Neural progenitor cell (in vitro differentiated cells): ENCODE measurements at regions not wholly inside any gene's neighbourhood (a gene's known extent, or its start where the extent isn't known, plus 50 kb on each side); places are given as distances from the start of the nearest gene placed in this dataset.

Source experiments
- DNase-seq: peaks from one replicate; pipeline ENCODE4 v3.0.0-alpha.2; 2016; ENCODE audit warnings: low spot score
- H2AFZ ChIP-seq: fragments of 200-600 bp; sonication (generic); replicated peaks from 2 replicates; pipeline ENCODE4 v1.6.1; 2016; ENCODE audit warnings: antibody characterized with exemption
- H3F3A ChIP-seq: fragments of 200-600 bp; sonication (generic); 2 replicates; pipeline ENCODE4 v1.6.1; 2016; ENCODE audit warnings: antibody characterized with exemption, low read depth
- H3K27ac ChIP-seq: fragments of 200-600 bp; sonication (generic); 2 replicates; pipeline ENCODE4 v1.5.1; 2016; ENCODE audit warnings: mild to moderate bottlenecking
- H3K27me3 ChIP-seq: fragments of 200-600 bp; sonication (generic); 2 replicates; pipeline ENCODE4 v1.6.1; 2016; ENCODE audit warnings: mild to moderate bottlenecking, moderate library complexity
- H3K36me3 ChIP-seq: fragments of 200-600 bp; sonication (generic); 2 replicates; pipeline ENCODE4 v1.5.1; 2016
- H3K4me1 ChIP-seq: fragments of 200-600 bp; sonication (generic); 2 replicates; pipeline ENCODE4 v1.6.1; 2016; ENCODE audit warnings: mixed run types
- H3K4me2 ChIP-seq: fragments of 200-600 bp; sonication (generic); 2 replicates; pipeline ENCODE4 v1.6.1; 2016
- H3K4me3 ChIP-seq: fragments of 200-600 bp; sonication (generic); 2 replicates; pipeline ENCODE4 v1.5.1; 2016
- H3K79me2 ChIP-seq: fragments of 200-600 bp; sonication (generic); 2 replicates; pipeline ENCODE4 v1.6.1; 2016; ENCODE audit warnings: low read depth
- H3K9ac ChIP-seq: fragments of 200-600 bp; sonication (generic); 2 replicates; pipeline ENCODE4 v1.6.1; 2016
- H3K9me3 ChIP-seq: fragments of 200-600 bp; sonication (generic); 2 replicates; pipeline ENCODE4 v1.5.1; 2016; ENCODE audit warnings: low read depth
- H4K20me1 ChIP-seq: fragments of 200-600 bp; sonication (generic); 2 replicates; pipeline ENCODE4 v1.6.1; 2016; ENCODE audit warnings: low read depth
- H3K27ac Mint-ChIP-seq: 3 replicates; pipeline ENCODE4 v1.8.0; 2021; ENCODE audit warnings: mixed read lengths
- H3K27me3 Mint-ChIP-seq: 2 replicates; pipeline ENCODE4 v1.8.0; 2022; ENCODE audit warnings: low read depth, mild to moderate bottlenecking, inconsistent platforms, moderate library complexity, mixed read lengths; ENCODE audit not compliant: insufficient read depth
- H3K36me3 Mint-ChIP-seq: 3 replicates; pipeline ENCODE4 v1.8.0; 2021; ENCODE audit warnings: mixed read lengths
- H3K4me1 Mint-ChIP-seq: 3 replicates; pipeline ENCODE4 v1.8.0; 2021; ENCODE audit warnings: mixed read lengths
- H3K4me3 Mint-ChIP-seq: 3 replicates; pipeline ENCODE4 v1.8.0; 2021; ENCODE audit warnings: mild to moderate bottlenecking, moderate library complexity, mixed read lengths
- H3K9me3 Mint-ChIP-seq: 3 replicates; pipeline ENCODE4 v1.8.0; 2020; ENCODE audit warnings: mixed read lengths
- CTCF ChIP-seq: fragments of 200-600 bp; sonication (generic); IDR thresholded peaks from 2 replicates; pipeline ENCODE4 v1.5.1; 2017; ENCODE audit warnings: antibody characterized with exemption, mild to moderate bottlenecking
- EZH2 ChIP-seq: fragments of 200-600 bp; sonication (generic); IDR thresholded peaks from 2 replicates; pipeline ENCODE4 v1.6.1; 2017; ENCODE audit warnings: antibody characterized with exemption, mild to moderate bottlenecking, moderate library complexity
- EZH2phosphoT487 ChIP-seq: fragments of 200-600 bp; sonication (generic); IDR thresholded peaks from 2 replicates; pipeline ENCODE4 v1.6.1; 2017; ENCODE audit warnings: antibody characterized with exemption

- H3K4me1 Mint-ChIP-seq = no peaks in the 10 kb centered on the region
- H2AFZ ChIP-seq = no peak overlapping the region
- H4K20me1 ChIP-seq = no peaks in the 10 kb centered on the region
- TF ChIP-seq EZH2 = no peak
- peak; percentile 37 for TF ChIP-seq CTCF
- H3K36me3 ChIP-seq = no peaks in the 10 kb centered on the region
- H3K9ac ChIP-seq = no peak overlapping the region
- H3K9me3 ChIP-seq = no peaks in the 10 kb centered on the region
- H3K79me2 ChIP-seq = no peaks in the 10 kb centered on the region
- no peaks in the 10 kb centered on the region for H3F3A ChIP-seq
- no peaks in the 10 kb centered on the region for H3K36me3 Mint-ChIP-seq
- no peaks in the 10 kb centered on the region for H3K4me1 ChIP-seq
- no peak overlapping the region for H3K27ac ChIP-seq
- H3K4me3 ChIP-seq = no peak overlapping the region
- H3K9me3 Mint-ChIP-seq = peaks cover 3% of the 10 kb centered on the region
- no peak overlapping the region for H3K4me3 Mint-ChIP-seq
- H3K27me3 ChIP-seq = no peaks in the 10 kb centered on the region
- H3K27ac Mint-ChIP-seq = no peak overlapping the region
- H3K4me2 ChIP-seq = no peak overlapping the region
- no peaks in the 10 kb centered on the region for H3K27me3 Mint-ChIP-seq
- DNase-seq = peak; percentile 23
These were observed 150.5 kb upstream of the UBE2E2 start for GRCh38 chr3:23052620-23053019.

- Histone ChIP-seq H4K20me1 (no peaks in the 10 kb centered on the region), H3F3A (no peaks in the 10 kb centered on the region), H3K9me3 (no peaks in the 10 kb centered on the region), H3K27ac (no peak overlapping the region), H3K9ac (no peak overlapping the region), H2AFZ (no peak overlapping the region), H3K79me2 (no peaks in the 10 kb centered on the region), H3K27me3 (no peaks in the 10 kb centered on the region), H3K4me3 (no peak overlapping the region), H3K36me3 (no peaks in the 10 kb centered on the region), H3K4me1 (no peaks in the 10 kb centered on the region), H3K4me2 (no peak overlapping the region)
- no peaks in the 10 kb centered on the region for H3K27me3 Mint-ChIP-seq
- no peaks in the 10 kb centered on the region for H3K36me3 Mint-ChIP-seq
- no peak overlapping the region for H3K27ac Mint-ChIP-seq
- TF ChIP-seq CTCF (no peak), EZH2 (no peak), EZH2phosphoT487 (no peak)
- no peaks in the 10 kb centered on the region for H3K4me1 Mint-ChIP-seq
- no peak for DNase-seq
- peaks cover 7% of the 10 kb centered on the region for H3K9me3 Mint-ChIP-seq
- no peak overlapping the region for H3K4me3 Mint-ChIP-seq
These were observed 147.3 kb upstream of the UBE2E2 start for GRCh38 chr3:23055733-23056376.

GRCh38 chr3:23062582-23062981 lies 140.5 kb upstream of the UBE2E2 start:
- H3K9me3 Mint-ChIP-seq = peaks cover 12% of the 10 kb centered on the region
- peaks cover 7% of the 10 kb centered on the region for H3K4me1 ChIP-seq
- no peak for DNase-seq

More at GRCh38 chr3:23062582-23062981, 140.5 kb upstream of the UBE2E2 start:
- Histone ChIP-seq H3K27ac (no peak overlapping the region), H3K4me2 (no peak overlapping the region), H3K9ac (no peak overlapping the region), H3K9me3 (no peaks in the 10 kb centered on the region), H3K27me3 (no peaks in the 10 kb centered on the region), H3F3A (peaks cover 1% of the 10 kb centered on the region), H4K20me1 (no peaks in the 10 kb centered on the region), H3K79me2 (no peaks in the 10 kb centered on the region), H3K36me3 (no peaks in the 10 kb centered on the region), H2AFZ (no peak overlapping the region), H3K4me3 (no peak overlapping the region)
- H3K36me3 Mint-ChIP-seq = no peaks in the 10 kb centered on the region
- no peak overlapping the region for H3K4me3 Mint-ChIP-seq
- H3K27ac Mint-ChIP-seq = no peak overlapping the region
- TF ChIP-seq EZH2phosphoT487 (no peak), EZH2 (no peak), CTCF (no peak)
- H3K4me1 Mint-ChIP-seq = peaks cover 4% of the 10 kb centered on the region
- peaks cover 3% of the 10 kb centered on the region for H3K27me3 Mint-ChIP-seq
